ENCODE measurements at regions not wholly inside any gene's neighbourhood (a gene's known extent, or its start where the extent isn't known, plus 50 kb on each side); places are given as distances from the start of the nearest gene placed in this dataset.

DNA sequence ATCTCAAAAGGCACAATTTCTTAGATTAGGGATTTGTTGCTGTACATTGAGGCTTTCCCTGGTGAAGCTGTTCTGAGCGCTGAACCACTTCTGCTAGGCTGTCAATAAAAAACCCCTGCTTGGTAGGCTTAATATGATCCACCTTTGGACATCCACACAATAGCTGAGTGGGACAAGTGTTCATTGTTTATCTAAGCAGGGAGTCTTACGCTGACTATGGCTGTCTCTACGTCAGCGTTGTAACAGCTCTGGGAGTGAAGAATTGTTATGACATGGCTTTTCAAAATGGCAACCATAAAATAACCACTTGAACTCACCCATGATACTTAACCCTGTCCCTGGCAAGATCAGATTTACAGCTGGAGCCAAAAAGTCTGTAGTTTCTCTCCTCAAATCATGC, 111.5 kb upstream of the SULT1C3 start:
- peaks cover 3% of the 10 kb centered on the region for H3K27me3 ChIP-seq (ENCODE audit: insufficient read depth, poor library complexity, severe bottlenecking)
- DNase-seq (ENCODE audit: low spot score) (no peak), ATAC-seq (ENCODE audit: low read depth) (no peak)
- H3K36me3 ChIP-seq (ENCODE audit: low read depth): no peaks in the 10 kb centered on the region
- H3K27ac ChIP-seq (ENCODE audit: poor library complexity, severe bottlenecking): no peak overlapping the region
- H3K4me3 ChIP-seq (ENCODE audit: severe bottlenecking): no peak overlapping the region
- no peaks in the 10 kb centered on the region for H3K4me1 ChIP-seq (ENCODE audit: insufficient read depth, poor library complexity, severe bottlenecking)
- TF ChIP-seq, protein P1, sequence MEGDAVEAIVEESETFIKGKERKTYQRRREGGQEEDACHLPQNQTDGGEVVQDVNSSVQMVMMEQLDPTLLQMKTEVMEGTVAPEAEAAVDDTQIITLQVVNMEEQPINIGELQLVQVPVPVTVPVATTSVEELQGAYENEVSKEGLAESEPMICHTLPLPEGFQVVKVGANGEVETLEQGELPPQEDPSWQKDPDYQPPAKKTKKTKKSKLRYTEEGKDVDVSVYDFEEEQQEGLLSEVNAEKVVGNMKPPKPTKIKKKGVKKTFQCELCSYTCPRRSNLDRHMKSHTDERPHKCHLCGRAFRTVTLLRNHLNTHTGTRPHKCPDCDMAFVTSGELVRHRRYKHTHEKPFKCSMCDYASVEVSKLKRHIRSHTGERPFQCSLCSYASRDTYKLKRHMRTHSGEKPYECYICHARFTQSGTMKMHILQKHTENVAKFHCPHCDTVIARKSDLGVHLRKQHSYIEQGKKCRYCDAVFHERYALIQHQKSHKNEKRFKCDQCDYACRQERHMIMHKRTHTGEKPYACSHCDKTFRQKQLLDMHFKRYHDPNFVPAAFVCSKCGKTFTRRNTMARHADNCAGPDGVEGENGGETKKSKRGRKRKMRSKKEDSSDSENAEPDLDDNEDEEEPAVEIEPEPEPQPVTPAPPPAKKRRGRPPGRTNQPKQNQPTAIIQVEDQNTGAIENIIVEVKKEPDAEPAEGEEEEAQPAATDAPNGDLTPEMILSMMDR (IDR thresholded peaks at IDR 0.05; ENCODE audit: poor library complexity, severe bottlenecking): no peak
- no peaks in the 10 kb centered on the region for H3K9me3 ChIP-seq (ENCODE audit: severe bottlenecking)

DNA sequence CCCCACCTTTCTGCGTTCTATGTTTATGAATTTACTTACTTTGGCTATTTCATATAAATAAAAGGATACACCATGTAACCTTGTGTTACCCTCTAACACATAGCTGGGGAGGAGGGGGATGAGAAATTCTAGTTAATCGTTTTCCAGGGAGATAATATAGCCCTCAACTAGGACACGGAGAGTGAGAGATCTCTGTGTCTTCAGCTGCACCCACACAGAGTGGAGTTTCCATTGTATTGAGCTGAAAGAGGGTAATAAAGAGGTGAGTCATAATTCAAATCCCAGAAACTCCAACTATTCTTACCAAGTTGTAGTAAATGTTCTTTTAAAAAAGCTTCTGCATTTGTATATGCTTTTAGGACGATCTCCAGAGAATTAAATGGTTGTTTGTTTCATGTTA, 110.1 kb upstream of the SULT1C3 start:
- no peaks in the 10 kb centered on the region for H3K9me3 ChIP-seq (ENCODE audit: severe bottlenecking)
- TF ChIP-seq, protein P1 (IDR thresholded peaks at IDR 0.05; ENCODE audit: poor library complexity, severe bottlenecking): no peak
- no peak for ATAC-seq (ENCODE audit: low read depth)
- H3K4me3 ChIP-seq (ENCODE audit: severe bottlenecking): no peak overlapping the region
- H3K27ac ChIP-seq (ENCODE audit: poor library complexity, severe bottlenecking): no peak overlapping the region
- no peak for DNase-seq (ENCODE audit: low spot score)
- no peaks in the 10 kb centered on the region for H3K4me1 ChIP-seq (ENCODE audit: insufficient read depth, poor library complexity, severe bottlenecking)
- peaks cover 3% of the 10 kb centered on the region for H3K27me3 ChIP-seq (ENCODE audit: insufficient read depth, poor library complexity, severe bottlenecking)
- no peaks in the 10 kb centered on the region for H3K36me3 ChIP-seq (ENCODE audit: low read depth)

DNA sequence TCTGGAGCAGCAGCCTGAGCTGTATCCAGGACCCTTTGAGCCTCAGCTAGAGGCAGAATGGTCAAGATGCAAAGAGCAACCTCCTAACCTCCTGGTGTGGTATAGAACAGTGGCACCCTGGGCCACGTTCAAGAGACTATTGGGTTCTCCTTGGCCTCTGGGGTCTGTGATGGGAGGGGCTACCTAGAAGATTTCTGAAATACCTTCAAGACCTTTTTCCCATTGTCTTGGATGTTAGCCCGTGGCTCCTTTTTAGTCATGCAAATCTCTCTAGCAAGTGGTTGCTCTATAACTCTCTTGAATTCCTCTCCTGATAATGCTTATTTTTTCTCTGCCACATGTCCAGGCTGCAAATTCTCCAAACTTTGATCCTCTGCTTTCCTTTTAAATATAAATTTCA, 106.3 kb upstream of the SULT1C3 start:
- Histone ChIP-seq H3K4me3 (ENCODE audit: severe bottlenecking) (no peak overlapping the region), H3K36me3 (ENCODE audit: low read depth) (no peaks in the 10 kb centered on the region), H3K9me3 (ENCODE audit: severe bottlenecking) (no peaks in the 10 kb centered on the region), H3K4me1 (ENCODE audit: insufficient read depth, poor library complexity, severe bottlenecking) (no peaks in the 10 kb centered on the region), H3K27me3 (ENCODE audit: insufficient read depth, poor library complexity, severe bottlenecking) (peaks cover under 1% of the 10 kb centered on the region), H3K27ac (ENCODE audit: poor library complexity, severe bottlenecking) (no peak overlapping the region)
- ATAC-seq (ENCODE audit: low read depth) (no peak), DNase-seq (ENCODE audit: low spot score) (no peak)
- TF ChIP-seq, protein P1 (IDR thresholded peaks at IDR 0.05; ENCODE audit: poor library complexity, severe bottlenecking): no peak

DNA sequence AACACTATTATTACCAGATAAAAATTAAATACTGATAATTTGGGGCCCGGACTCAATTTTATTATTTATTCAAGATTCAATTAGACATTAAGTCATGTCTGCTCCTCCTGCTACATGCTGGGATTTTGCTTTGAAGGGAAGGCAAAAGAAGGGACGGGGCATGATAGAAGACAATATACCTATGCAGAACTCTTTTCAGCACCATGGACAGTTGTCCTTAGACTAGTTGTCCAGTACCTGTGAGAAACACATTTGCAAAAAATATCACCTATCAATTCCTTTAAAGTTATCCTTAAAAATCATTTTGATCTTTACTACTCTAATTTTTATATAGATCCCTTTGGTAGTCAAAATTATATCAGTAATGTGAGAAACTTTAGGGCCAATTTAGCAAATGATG, 100.2 kb upstream of the SULT1C3 start:
- no peaks in the 10 kb centered on the region for H3K27me3 ChIP-seq (ENCODE audit: insufficient read depth, poor library complexity, severe bottlenecking)
- TF ChIP-seq, protein P1 (IDR thresholded peaks at IDR 0.05; ENCODE audit: poor library complexity, severe bottlenecking): no peak
- ATAC-seq (ENCODE audit: low read depth) (peak; percentile 42; the same call in 1 of the 3 replicates), DNase-seq (ENCODE audit: low spot score) (no peak)
- no peaks in the 10 kb centered on the region for H3K9me3 ChIP-seq (ENCODE audit: severe bottlenecking)
- no peak overlapping the region for H3K27ac ChIP-seq (ENCODE audit: poor library complexity, severe bottlenecking)
- H3K4me1 ChIP-seq (ENCODE audit: insufficient read depth, poor library complexity, severe bottlenecking): no peaks in the 10 kb centered on the region
- H3K4me3 ChIP-seq (ENCODE audit: severe bottlenecking): no peak overlapping the region
- no peaks in the 10 kb centered on the region for H3K36me3 ChIP-seq (ENCODE audit: low read depth)

DNA sequence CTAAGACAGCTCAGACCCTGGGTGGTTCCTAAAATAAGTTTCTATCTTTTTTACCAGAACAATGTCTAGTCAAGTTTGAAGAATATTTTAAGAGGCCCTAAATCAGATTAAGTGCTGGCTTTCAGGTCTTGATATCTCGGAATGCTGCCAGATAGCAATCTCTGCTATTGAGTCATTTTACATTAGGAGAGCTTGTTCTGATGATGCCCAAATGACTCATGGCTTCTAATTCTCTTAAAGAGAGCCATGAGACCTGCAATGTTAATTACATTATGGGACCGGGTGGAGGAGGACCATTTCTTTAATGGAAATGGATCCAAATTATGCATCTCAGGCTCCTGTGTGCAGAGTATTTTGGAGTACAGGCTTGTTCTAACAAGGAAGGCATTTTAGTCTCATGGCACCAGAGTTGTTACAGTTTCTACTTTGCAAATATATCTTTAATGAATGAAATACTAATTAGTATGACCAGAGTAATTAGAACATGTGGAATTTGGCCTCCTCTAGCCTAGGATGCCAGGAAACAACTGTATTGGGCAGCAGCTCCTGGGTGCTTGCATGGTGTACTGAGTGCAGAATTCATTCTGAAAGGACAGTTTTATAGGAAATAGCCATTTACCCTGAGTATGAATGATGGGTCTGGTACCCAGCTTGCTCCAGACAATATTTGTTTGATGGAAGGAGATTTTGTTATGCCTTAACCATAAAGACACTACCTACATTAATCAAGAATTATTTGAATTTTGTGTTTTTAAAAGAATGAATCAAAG, 94.0 kb upstream of the SULT1C3 start:
- H3K9me3 ChIP-seq (ENCODE audit: severe bottlenecking): no peaks in the 10 kb centered on the region
- no peaks in the 10 kb centered on the region for H3K4me1 ChIP-seq (ENCODE audit: insufficient read depth, poor library complexity, severe bottlenecking)
- H3K36me3 ChIP-seq (ENCODE audit: low read depth): no peaks in the 10 kb centered on the region
- ATAC-seq (ENCODE audit: low read depth): peak; percentile 70; the same call in 2 of the 3 replicates
- TF ChIP-seq, protein P1 (IDR thresholded peaks at IDR 0.05; ENCODE audit: poor library complexity, severe bottlenecking): no peak
- H3K4me3 ChIP-seq (ENCODE audit: severe bottlenecking): no peak overlapping the region
- no peak for DNase-seq (ENCODE audit: low spot score)
- peaks cover 8% of the 10 kb centered on the region for H3K27me3 ChIP-seq (ENCODE audit: insufficient read depth, poor library complexity, severe bottlenecking)
- no peak overlapping the region for H3K27ac ChIP-seq (ENCODE audit: poor library complexity, severe bottlenecking)
